CD4-positive, alpha-beta T cell treated with Interleukin-4 for 1 hour (primary cell): ENCODE measurements at regions not wholly inside any gene's neighbourhood (a gene's known extent, or its start where the extent isn't known, plus 50 kb on each side); places are given as distances from the start of the nearest gene placed in this dataset.
"Not testable (repeated sequence)": the region's sequence is repeated elsewhere in the genome, so short reads cannot be mapped to it uniquely, and the experiment has no call there.

Experiments used
- DNase-seq, 2 donors: peaks; one replicate each; pipeline ENCODE4 v3.0.0-alpha.2; 2020 to 2022

DNA sequence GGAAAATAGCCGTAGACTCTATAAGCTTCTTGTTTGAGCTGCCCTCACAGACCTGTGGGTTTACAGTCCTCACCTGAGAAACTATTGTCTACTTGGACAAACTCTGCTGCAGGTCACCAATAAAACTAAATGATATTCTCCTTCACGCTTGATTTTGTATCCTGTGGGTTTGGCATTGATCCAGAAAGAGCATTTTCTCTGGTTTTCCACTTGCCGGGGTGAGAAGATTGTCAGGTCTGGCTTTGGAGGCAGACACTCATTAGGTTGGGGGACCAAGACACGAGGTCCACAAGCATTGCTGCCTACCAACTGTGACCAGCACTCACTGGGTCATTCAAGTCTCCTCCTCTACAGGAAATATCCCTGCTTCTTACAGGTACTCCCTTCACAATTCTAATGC, 68.5 kb downstream of the CDC14C start:
- DNase-seq = no peak

DNA sequence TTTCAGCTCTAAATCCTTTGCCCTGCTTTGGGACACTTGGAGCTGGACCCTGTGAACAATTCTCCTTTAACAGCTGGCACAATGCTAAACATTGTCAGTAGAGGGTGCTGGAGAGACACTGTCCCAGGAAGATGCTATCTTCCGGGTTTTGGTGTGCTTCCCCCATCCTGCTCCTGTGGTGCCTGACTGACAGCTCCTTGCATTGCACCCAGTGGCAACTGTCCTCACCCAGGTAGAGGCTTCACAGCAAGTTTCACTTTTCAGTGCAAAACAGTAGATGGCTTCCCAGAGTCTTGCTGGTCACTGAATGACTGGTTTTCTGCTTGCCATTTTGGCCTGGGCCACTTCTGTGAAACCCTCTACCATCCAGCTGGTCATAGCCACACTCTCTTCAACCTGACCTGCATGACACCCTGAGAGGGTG, 77.3 kb downstream of the CDC14C start:
- no peak for DNase-seq

DNA sequence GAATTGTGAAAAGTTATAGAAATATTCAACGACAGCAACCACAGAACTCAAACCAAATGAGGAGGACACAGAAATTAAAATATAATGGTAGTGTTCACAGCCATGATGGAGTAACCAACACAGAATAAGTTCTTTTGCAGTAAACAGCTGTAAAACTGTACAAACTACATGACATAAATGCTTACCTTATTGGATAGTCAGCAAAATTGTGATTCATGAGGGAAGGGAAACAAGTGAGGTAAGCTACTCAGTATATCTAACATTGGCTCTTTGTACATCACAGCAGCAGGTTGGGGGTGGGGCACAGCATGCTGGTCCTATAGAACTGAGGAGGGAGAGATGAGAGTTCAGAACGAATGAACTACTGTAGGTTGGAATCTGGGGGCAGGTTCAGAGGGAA, 86.4 kb downstream of the CDC14C start:
- DNase-seq = no peak

DNA sequence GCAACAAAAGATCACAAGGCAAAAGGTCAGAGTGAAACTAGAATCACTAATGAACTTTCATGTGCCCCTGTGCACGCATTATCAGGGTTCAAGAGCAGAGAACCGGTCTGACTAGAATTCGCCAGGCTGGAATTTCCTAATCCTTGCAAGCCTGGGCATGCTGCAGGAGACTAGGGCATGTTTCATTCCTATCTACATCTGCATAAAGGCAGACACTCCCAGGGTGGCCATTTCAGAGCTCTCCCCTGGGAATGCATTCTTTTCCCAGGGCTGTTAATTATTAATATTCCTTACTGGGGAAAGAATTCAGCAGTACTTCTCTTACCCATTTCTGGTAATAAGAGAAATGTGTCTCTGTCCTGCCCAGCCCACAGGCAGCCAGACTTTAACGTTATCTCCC, 90.5 kb downstream of the CDC14C start:
- no peak for DNase-seq

DNA sequence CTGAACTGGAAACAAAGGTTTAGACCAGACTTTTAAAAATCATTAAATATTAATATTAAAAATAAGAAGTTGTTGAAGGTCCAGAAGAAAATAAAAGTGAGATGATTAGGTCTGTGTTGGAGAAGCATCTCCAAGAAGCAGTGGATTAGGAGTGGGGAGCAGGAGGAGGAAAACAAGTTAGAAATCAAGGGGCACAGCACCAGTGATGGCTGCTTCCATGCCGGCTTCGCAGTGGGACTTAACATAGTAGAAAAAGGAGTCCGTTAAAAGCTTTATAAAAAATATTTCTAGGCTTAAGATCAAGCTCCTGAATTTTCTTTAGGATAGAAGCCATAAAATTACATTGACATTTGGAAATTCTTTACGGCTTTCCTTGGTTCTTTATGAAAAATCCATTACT, 95.8 kb downstream of the CDC14C start:
- DNase-seq = no peak

DNA sequence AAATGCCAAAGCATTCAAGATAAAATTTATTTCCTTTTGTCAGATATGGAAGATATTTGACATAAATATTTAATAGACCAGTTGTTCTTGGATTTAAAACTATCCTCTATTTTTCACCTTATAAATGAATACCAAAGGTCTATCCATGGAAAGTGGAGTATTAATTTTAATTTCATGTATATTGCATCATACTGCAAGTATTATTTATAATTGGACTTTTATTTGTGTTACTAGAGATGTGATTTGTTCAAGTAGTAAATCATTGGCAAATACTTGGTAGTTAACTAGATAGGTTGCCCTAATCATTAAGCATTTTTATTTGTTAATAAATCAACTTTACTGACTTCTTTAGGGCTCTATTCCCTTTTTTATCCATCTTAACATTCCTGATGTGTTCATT, 98.1 kb downstream of the CDC14C start:
- DNase-seq = no peak

DNA sequence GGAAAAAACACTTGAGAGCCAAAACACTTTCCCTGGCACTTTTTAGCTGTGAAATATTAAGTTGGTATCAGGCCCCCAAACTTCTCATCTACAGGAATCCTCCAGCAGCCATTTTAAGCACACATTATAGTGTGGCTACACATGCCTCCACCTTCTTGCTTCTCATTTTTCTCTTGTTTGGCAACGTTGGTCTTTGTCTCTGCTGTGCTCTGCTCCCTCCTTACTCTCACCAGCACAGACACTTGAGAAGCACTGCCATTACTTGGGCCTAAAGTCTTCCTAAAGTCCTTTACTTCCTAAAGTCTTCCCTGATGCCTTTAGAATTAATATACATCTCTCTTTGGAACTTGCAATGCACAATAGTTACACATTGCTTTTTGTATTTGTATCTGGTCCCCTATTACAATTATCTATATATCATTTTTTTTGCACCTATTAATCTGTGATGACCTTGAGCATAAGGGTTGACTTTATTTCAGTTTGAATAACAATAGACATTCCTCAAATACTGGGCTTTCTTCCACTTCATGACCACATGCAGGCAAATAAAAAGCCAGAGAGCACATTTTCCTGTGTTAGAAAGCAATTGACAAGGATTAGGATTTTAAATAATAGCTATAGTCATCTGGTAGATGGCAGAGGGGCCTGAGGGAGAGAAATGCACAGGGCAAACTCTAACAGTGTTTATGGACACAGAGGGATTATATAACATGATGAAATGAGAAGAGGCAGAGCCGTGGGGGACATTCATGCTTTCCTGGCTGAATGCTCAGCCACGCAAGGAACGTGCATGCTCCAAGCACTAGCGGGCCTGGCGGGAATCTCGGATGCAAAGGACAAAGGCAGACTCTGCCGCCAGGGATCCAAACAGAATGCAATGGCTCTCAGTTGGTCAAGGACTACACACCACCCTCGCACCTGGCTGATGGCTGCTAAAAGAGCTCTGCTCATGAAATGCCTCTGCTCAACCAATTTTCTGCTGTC, 99.3 kb downstream of the CDC14C start:
- no peak for DNase-seq

DNA sequence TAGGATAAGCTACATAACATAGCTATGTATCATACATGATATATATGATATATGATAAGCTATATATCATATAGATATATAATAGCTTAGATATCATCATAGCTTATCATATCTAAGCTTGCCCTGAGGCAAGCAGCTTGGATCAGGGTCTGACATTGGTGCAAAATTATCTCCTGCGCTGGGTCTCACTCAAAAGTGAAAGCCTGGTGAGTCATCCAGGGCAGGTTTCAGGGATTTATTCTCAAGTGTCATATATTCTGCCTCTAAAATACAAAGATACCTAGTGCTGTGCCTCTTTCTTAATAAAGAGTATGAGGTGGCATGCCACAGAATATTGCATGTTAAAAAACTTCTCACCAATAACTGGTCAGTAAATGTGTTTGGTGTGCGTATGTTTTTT, 105.9 kb downstream of the CDC14C start:
- no peak for DNase-seq

DNA sequence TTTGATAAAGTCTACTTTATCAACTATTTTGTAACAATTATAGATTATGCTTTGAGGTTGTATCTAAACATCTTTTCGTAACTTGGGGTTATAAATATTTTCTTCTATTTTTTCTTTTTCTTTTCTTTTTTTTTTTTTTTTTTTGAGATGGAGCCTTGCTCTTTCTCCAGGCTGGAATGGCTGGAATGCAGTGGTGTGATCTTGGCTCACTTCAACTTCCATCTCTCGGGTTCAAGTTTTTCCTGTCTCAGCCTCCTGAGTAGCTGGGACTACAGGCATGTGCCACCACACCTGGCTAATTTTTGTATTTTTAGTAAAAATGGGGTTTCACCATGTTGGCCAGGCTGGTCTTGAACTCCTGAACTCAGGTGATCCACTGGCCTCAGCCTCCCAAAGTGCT, 108.8 kb downstream of the CDC14C start:
- not testable (repeated sequence) for DNase-seq

DNA sequence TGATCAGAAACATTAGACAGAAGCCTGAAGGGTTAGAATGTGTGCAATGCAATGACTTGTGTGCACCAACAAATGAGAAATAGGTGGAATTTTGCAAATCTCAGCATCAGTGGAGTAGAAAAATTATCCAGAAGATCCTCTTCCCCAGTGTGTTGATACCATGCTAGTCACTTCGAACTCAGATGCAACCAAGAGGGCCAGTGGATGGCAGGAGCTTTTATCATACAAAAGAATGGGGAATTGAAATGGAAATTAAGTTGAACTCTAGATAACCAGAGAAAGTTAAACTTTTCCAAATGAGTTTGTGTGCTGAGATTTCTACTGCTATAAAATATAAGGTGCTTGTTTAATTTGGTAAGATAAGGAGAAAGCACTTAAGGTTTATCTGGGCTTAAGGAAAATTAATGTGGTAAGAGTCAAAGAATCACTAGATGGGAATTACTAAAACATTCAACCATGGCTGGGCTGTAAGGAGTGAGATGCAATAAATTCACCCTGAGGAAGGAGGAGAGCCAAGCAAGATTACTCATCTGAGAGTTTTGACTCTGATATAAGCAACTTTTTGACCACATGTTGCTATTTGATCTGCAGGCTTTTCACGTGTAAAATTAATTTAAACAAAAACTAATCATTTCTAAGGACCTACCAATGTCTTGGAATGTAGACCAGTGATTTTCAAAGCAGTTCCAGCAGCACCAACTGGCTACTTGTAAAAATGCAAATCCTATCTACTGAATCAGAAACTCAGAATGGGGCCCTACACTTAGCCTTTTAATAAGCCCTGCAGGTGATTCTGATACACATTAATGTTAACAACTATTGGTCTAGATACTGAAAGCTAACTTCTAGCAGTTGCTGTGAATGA, 113.2 kb downstream of the CDC14C start:
- no peak for DNase-seq

DNA sequence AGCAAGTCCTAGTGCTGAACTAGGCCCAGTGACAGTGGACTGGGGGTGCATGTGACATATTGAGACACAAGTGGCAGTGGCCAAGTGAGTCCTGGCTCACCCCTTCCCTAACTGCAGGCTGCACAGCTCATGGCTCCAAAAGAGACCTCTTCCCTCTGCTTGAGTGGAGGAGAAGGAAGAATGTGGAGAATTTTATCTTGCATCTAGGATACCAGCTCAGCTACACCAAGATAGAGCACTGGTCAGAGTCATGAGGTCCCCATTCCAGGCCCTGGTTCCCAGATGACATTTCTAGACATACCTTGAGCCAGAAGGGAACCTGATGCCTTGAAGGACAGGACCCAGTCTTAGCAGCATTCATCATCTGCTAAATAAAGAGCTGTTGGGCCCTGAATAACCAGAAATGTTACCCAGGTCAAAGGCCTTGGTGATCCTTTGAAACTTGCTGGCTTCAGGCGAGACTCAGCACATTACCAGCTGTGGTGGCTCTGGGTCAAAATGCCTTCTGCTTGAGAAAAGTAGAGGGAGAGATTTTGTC, 114.5 kb downstream of the CDC14C start:
- no peak for DNase-seq

DNA sequence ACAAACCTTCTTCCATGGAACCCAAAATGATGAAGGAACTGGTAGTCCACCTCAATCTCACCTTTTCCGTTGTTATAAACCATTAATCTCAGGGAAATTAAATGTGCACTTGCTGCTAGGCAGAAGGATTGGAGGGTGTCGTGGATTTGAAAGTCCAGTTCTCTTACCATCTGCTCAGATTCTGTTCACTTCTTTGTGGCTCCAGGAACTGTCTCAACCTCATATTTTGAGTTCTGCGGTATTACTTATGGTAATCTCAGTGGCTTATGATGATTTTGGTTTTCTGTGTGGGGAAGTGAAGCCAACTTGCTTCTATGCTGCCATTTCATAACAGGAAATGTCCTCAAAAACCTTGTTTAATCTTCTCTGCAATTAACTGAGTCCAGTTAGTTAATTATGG, 136.4 kb downstream of the CDC14C start:
- DNase-seq = no peak

DNA sequence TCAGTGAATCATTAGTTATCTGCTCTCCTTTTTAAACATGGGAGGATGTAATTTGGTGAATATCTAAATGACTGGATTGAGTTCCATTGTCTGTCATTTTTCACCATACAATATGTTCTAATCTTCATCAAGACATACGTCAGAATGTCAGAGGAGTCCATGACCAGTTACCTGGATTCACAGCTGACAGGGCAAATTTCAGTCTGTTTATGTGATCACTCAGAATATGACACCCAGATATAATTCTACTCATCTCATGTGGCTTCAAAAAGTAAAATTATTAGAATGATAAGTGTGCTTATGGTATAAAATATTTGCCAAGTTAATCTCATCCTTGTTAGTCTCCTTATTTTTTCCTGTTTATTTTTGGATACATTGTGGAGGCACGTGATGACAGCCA, 150.2 kb downstream of the CDC14C start:
- no peak for DNase-seq

DNA sequence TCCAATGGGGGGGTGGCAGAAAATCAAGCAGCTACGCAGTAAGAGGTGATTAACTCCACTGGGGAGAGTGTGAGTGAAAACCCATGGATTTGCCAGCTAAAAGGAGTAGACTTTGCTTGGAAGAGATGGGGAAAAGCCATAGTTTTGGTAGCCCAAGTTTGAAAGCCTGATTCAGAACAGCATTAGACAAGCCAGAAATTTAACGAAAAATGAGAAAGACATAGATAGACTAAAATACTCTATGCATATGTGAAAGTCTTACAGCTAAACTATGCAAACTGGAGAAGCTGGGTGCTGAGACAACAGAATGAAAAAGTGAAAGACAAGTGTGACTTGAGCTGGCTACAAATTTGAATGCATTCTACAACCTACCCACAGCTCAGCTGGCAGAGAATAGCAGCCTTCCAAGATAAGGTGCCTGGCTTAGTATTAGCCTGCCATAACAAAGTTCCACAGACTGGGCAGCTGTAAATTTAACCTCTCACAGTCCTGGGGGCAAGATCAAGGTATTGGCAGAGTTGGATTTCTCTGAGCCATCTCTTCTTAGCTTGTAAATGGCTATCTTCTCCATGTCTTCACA, 156.6 kb downstream of the CDC14C start:
- DNase-seq = no peak

DNA sequence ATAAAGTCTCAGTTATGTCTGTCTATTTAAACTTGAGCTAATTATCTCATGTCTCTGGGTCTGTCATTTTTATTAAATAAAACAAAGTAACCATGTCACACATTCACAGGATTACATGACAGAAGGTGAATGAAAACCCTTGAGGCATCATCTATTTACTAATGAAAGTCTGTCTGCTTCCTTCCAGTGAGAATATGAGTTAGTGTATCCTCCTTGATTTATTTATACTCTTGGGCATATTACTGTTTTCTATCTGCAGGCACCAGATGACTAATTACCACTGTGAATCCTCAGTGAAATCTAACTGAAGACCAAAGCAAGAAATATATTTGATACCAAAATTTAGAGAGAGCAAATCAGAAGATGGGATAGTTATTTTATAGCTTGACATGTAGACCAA, 163.7 kb downstream of the CDC14C start:
- no peak for DNase-seq

DNA sequence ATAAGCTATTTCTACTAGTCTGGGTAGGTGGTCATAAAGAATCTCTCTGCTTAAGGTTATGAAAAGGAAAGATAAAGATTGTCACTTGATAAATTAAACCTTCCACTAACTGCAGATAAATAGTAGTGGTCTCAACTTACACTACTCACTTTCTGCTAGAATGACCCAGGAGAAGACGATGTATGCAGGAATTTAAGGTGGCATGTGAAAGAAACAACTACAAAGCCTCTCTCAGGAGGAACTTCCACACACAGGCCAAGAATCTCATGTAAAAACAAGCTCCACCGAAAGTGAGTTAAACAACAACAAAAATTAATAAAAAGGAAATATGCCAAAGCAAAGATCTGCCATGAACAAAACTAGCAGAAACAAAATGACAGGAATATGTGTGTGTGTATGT, 165.4 kb downstream of the CDC14C start:
- DNase-seq = no peak

DNA sequence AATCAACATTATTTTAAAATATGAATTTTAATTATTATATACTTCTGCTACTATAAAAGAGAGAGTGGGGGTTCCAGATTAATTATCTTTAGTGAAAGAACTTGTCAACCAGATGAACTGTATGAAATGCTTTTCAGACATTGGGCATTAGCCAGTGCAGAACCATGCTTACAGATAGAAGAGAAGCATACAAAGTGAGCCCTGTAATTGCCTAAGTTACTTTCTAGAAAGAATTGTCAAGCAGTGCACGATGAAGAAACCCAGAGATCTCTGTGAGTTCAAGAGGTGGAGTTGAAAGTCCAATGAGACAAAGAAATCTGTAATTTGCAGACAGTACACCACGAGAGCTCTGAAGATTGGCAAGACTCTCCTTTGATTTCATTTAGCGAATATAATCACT, 166.7 kb downstream of the CDC14C start:
- no peak for DNase-seq

DNA sequence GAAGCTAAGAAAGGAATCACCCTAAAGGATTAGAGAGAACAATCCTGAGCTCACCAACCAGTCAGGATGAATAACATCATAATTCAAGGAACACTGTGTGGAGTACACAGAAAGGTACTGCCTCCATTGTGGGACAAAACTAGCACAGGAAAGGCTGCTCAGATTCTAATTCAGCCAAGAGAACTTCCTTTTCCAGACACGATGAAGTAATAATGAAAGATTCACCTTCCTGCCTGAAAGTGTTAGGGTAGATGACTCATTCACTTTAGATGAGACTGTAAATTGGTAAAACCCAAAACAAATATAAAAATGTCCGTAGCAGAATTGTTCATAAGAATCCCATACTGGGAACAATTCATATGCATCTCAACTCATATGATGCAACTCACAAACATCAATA, 167.2 kb downstream of the CDC14C start:
- DNase-seq = no peak

DNA sequence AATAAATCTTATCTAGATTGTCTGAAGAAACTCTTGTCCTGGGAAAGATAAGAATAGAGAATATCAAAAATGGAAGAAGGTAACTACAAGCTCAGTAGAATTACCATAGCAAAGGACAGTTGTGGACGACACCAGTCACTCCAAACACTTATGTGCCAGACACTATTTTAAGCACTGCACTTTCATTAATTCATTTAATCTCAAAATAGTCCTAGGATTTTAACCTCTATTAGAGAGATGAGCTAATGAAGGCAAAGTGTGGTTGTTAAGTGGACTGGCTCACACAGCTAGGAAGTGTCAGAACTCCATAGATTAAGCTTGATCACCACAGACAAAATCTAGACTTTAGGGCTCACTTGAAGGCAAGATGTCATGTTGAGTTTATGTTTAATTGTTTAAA, 168.9 kb downstream of the CDC14C start:
- no peak for DNase-seq

DNA sequence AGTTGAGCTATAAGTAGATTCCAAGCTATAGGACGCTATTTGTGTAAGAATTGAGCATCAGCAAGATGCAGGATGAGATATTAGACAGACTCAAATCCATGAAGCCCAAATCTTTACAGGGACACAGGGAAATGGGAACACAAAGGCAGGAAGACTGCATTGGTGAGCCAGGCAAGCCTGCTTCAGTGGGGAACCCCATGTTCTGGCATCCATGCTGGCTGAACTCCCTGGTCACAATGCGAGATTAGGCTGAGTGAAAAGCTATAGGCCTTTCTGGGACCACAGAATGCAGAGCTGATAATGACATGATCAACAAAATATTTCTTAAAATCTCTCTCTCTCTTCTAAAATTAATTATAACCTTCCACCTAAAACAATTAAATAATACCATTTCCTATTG, 170.5 kb downstream of the CDC14C start:
- no peak for DNase-seq

DNA sequence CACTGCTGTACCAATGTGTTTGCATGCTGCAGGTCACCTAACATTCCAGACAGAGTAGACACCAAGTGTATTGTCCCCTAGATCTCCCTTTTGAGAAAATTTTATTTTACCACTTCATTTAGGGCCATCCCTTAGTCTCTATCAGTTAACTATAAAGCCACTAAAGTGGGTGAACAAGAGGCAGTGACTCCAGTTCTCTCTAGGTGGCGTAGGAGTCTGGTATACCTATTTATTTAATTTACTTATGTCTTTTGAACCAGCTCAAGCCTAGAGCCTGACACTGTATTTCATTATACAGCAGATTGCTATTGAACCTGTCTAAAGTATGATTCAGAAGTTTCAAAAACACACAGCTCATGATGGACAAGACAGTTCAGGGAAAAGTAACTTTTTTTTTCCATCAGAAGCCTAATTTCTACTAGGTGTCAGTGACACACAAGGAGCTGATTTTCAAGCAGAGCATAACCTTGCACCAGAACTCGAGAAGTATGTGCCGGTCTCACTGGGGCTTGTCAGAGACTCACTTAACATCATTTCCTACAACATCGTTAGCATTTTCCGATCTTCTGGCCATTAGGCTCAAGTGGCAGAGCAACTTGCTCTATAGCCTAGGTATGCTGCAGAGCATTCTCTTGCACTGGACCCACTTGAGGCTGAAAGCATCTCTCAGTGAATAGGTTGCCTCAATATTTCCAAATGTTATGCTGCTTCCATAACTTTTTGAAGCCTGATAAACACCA, 175.4 kb downstream of the CDC14C start:
- DNase-seq = no peak

DNA sequence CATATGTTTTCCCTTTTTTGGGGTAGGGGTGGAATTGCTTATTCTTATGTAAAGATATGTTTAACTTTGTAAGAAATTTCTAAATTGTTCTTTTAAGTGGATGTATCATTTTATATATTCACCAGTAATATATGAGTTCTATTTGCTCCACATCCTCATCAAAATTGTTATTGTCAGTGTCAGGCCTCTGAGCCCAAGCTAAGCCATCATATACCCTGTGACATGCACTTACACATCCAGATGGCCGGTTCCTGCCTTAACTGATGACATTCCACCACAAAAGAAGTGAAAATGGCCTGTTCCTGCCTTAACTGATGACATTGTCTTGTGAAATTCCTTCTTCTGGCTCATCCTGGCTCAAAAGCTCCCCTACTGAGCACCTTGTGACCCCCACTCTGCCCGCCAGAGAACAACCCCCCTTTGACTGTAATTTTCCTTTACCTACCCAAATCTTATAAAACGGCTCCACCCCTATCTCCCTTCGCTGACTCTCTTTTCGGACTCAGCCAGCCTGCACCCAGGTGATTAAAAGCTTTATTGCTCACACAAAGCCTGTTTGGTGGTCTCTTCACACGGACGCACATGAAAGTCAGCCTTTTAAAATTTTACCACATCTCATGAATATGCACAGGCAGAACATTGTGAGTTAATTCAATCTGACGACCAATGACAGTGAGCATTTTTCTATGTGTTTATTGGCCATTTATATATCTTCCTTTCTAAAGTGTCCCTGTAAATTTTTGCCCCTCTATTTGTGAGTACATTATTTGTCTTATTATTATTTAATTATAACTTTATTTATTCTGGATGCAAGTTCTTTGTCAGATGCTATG, 176.8 kb downstream of the CDC14C start:
- DNase-seq = not testable (repeated sequence)
